Neural cell (in vitro differentiated cells): ENCODE measurements at regions not wholly inside any gene's neighbourhood (a gene's known extent, or its start where the extent isn't known, plus 50 kb on each side); places are given as distances from the start of the nearest gene placed in this dataset.

Source experiments
- H2AFZ ChIP-seq: fragments of 200-600, 300-800 bp; sonication (generic), shearing (Covaris generic); 2 replicates; pipeline ENCODE4 v1.6.0; 2014; ENCODE audit warnings: low read depth, mild to moderate bottlenecking, antibody characterized with exemption, low read length, moderate library complexity
- H3F3A ChIP-seq: fragments of 200-600 bp; shearing (Covaris generic); 2 replicates; pipeline ENCODE4 v1.6.1; 2016; ENCODE audit warnings: mild to moderate bottlenecking, moderate library complexity, mixed read lengths, antibody characterized with exemption, low read length; ENCODE audit not compliant: insufficient read depth, poor library complexity, severe bottlenecking
- H3K27ac ChIP-seq: fragments of 200-600, 300-800 bp; sonication (generic), shearing (Covaris generic); 2 replicates; pipeline ENCODE4 v1.5.1; 2014; ENCODE audit warnings: mild to moderate bottlenecking, low read length, moderate library complexity
- H3K27me3 ChIP-seq: fragments of 300-800, 200-600 bp; sonication (generic), shearing (Covaris generic); 2 replicates; pipeline ENCODE4 v1.6.0; 2014; ENCODE audit warnings: mild to moderate bottlenecking, low read depth, low read length, moderate library complexity; ENCODE audit not compliant: insufficient read depth
- H3K36me3 ChIP-seq: fragments of 300-800, 200-600 bp; sonication (generic), shearing (Covaris generic); 2 replicates; pipeline ENCODE4 v1.5.1; 2014; ENCODE audit warnings: mild to moderate bottlenecking, antibody characterized with exemption, low read length, moderate library complexity; ENCODE audit not compliant: insufficient read depth
- H3K4me2 ChIP-seq: fragments of 300-800, 200-600 bp; sonication (generic), shearing (Covaris generic); 2 replicates; pipeline ENCODE4 v1.6.0; 2014; ENCODE audit warnings: mild to moderate bottlenecking, low read length
- H3K4me3 ChIP-seq: fragments of 300-800, 200-600 bp; sonication (generic), shearing (Covaris generic); 2 replicates; pipeline ENCODE4 v1.5.1; 2014; ENCODE audit warnings: mild to moderate bottlenecking, low read length, moderate library complexity
- H3K79me2 ChIP-seq: fragments of 200-600 bp; shearing (Covaris generic); replicated peaks from 2 replicates; pipeline ENCODE4 v1.6.0; 2014; ENCODE audit warnings: mild to moderate bottlenecking, low read length, moderate library complexity; ENCODE audit not compliant: insufficient read depth
- H3K9ac ChIP-seq: fragments of 300-800, 200-600 bp; sonication (generic), shearing (Covaris generic); 2 replicates; pipeline ENCODE4 v1.6.1; 2016; ENCODE audit warnings: mild to moderate bottlenecking, low read length, mixed read lengths
- H3K9me2 ChIP-seq: fragments of 200-600 bp; shearing (Covaris generic); 2 replicates; pipeline ENCODE4 v1.6.1; 2016; ENCODE audit warnings: mild to moderate bottlenecking, low read length, mixed read lengths; ENCODE audit not compliant: insufficient read depth
- H3K9me3 ChIP-seq: fragments of 200-600, 300-800 bp; sonication (generic), shearing (Covaris generic); 2 replicates; pipeline ENCODE4 v1.6.1; 2016; ENCODE audit warnings: mild to moderate bottlenecking, mixed run types, low read length, moderate library complexity, mixed read lengths
- H4K20me1 ChIP-seq: fragments of 200-600 bp; shearing (Covaris generic); 2 replicates; pipeline ENCODE4 v1.6.1; 2016; ENCODE audit warnings: mild to moderate bottlenecking, mixed run types; ENCODE audit not compliant: insufficient read depth
- EP300 ChIP-seq: fragments of 450-650 bp; conservative IDR thresholded peaks from 2 replicates; pipeline ENCODE4 v1.6.1; 2014; ENCODE audit warnings: antibody characterized with exemption, mild to moderate bottlenecking, moderate library complexity; ENCODE audit not compliant: poor library complexity, severe bottlenecking
- EZH2 ChIP-seq: fragments of 200-600, 300-800 bp; shearing (Covaris generic), sonication (generic); IDR thresholded peaks from 2 replicates; pipeline ENCODE4 v1.6.1; 2014; ENCODE audit warnings: antibody characterized with exemption, low read length, borderline replicate concordance, mild to moderate bottlenecking; ENCODE audit not compliant: insufficient read depth, poor library complexity, severe bottlenecking
- MXI1 ChIP-seq: fragments of 450-650 bp; conservative IDR thresholded peaks from 2 replicates; pipeline ENCODE4 v1.6.1; 2014; ENCODE audit warnings: antibody characterized with exemption, mild to moderate bottlenecking; ENCODE audit not compliant: poor library complexity, severe bottlenecking
- POLR2AphosphoS5 ChIP-seq: IDR thresholded peaks from 2 replicates; pipeline ENCODE4 v1.6.1; 2012
- RAD21 ChIP-seq: fragments of 450-650 bp; conservative IDR thresholded peaks from 2 replicates; pipeline ENCODE4 v1.6.1; 2014; ENCODE audit warnings: antibody characterized with exemption, mild to moderate bottlenecking, moderate library complexity
- SMC3 ChIP-seq: fragments of 450-650 bp; conservative IDR thresholded peaks from 2 replicates; pipeline ENCODE4 v1.6.1; 2014; ENCODE audit warnings: antibody characterized with exemption, mild to moderate bottlenecking, moderate library complexity; ENCODE audit not compliant: poor library complexity
- TF ChIP-seq, protein P1 (sequence below): fragments of 450-650 bp; IDR thresholded peaks from 2 replicates; pipeline ENCODE4 v1.5.1; 2014; ENCODE audit warnings: antibody characterized with exemption, mild to moderate bottlenecking, moderate library complexity; ENCODE audit not compliant: poor library complexity, severe bottlenecking
- TF ChIP-seq, protein P2 (sequence below): IDR thresholded peaks from 2 replicates; pipeline ENCODE4 v1.6.1; 2012; ENCODE audit warnings: borderline replicate concordance

DNA sequence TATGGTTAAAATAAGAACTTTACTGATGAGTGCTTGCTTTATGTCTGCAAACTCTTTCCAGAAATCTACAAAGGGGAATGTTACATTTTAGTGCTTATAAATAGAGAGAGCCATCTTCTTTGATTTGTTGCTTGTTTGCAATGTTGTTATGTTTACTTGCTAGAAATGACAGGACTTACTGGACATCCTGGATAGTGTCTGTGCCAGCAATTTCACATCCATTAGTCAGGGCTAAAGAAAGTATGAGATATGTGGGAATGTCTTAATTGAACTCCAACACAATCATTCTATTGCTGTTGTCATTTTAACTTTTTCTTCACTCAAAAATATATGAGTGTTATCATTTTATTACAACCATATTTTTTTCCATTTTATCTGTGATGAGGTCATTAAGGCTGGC lies 453.2 kb downstream of the TNS3 start:
- Histone ChIP-seq H3K9ac (no peak overlapping the region), H3K27ac (no peak overlapping the region)
- TF ChIP-seq EP300, result no peak
- TF ChIP-seq, protein P1, sequence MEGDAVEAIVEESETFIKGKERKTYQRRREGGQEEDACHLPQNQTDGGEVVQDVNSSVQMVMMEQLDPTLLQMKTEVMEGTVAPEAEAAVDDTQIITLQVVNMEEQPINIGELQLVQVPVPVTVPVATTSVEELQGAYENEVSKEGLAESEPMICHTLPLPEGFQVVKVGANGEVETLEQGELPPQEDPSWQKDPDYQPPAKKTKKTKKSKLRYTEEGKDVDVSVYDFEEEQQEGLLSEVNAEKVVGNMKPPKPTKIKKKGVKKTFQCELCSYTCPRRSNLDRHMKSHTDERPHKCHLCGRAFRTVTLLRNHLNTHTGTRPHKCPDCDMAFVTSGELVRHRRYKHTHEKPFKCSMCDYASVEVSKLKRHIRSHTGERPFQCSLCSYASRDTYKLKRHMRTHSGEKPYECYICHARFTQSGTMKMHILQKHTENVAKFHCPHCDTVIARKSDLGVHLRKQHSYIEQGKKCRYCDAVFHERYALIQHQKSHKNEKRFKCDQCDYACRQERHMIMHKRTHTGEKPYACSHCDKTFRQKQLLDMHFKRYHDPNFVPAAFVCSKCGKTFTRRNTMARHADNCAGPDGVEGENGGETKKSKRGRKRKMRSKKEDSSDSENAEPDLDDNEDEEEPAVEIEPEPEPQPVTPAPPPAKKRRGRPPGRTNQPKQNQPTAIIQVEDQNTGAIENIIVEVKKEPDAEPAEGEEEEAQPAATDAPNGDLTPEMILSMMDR, result no peak
- no peak for TF ChIP-seq RAD21

DNA sequence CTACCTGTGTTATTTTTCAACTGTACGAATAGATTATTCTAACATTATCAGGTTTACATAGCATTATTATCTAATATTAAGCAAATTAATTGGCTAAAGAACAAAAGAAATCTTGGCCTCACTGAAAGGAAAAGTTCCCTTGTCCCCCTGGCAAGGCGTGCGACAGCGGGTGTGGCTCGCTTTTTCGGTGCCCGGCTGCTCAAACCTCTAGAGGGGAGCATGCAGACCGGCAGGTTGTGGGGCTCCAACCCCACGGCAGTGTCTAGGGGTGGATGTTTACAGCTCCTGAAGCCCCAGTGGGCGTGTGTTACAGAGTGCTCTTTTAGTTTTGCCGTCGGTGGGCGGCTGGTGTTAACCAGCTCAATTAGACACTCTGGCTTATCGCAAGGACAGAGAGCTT lies 456.4 kb downstream of the TNS3 start:
- no peaks in the 10 kb centered on the region for H3K9me2 ChIP-seq
- no peak overlapping the region for H3K4me2 ChIP-seq
- H3F3A ChIP-seq, result no peaks in the 10 kb centered on the region
- H2AFZ ChIP-seq, result no peak overlapping the region
- no peaks in the 10 kb centered on the region for H3K9me3 ChIP-seq
- H3K4me3 ChIP-seq, result no peak overlapping the region
- no peaks in the 10 kb centered on the region for H4K20me1 ChIP-seq
- H3K27ac ChIP-seq, result no peak overlapping the region
- no peaks in the 10 kb centered on the region for H3K27me3 ChIP-seq
- no peak overlapping the region for H3K9ac ChIP-seq
- TF ChIP-seq MXI1 (no peak), EZH2 (no peak), SMC3 (no peak), EP300 (no peak), POLR2AphosphoS5 (no peak)
- TF ChIP-seq, protein P1, result no peak
- TF ChIP-seq, protein P2, sequence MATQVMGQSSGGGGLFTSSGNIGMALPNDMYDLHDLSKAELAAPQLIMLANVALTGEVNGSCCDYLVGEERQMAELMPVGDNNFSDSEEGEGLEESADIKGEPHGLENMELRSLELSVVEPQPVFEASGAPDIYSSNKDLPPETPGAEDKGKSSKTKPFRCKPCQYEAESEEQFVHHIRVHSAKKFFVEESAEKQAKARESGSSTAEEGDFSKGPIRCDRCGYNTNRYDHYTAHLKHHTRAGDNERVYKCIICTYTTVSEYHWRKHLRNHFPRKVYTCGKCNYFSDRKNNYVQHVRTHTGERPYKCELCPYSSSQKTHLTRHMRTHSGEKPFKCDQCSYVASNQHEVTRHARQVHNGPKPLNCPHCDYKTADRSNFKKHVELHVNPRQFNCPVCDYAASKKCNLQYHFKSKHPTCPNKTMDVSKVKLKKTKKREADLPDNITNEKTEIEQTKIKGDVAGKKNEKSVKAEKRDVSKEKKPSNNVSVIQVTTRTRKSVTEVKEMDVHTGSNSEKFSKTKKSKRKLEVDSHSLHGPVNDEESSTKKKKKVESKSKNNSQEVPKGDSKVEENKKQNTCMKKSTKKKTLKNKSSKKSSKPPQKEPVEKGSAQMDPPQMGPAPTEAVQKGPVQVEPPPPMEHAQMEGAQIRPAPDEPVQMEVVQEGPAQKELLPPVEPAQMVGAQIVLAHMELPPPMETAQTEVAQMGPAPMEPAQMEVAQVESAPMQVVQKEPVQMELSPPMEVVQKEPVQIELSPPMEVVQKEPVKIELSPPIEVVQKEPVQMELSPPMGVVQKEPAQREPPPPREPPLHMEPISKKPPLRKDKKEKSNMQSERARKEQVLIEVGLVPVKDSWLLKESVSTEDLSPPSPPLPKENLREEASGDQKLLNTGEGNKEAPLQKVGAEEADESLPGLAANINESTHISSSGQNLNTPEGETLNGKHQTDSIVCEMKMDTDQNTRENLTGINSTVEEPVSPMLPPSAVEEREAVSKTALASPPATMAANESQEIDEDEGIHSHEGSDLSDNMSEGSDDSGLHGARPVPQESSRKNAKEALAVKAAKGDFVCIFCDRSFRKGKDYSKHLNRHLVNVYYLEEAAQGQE, result no peak
- no peaks in the 10 kb centered on the region for H3K79me2 ChIP-seq
- no peaks in the 10 kb centered on the region for H3K36me3 ChIP-seq

More for the DNA sequence above, 453.2 kb downstream of the TNS3 start:
- H3K36me3 ChIP-seq, result no peaks in the 10 kb centered on the region
- H3K9me3 ChIP-seq, result no peaks in the 10 kb centered on the region
- H3K4me2 ChIP-seq, result no peak overlapping the region
- no peak overlapping the region for H2AFZ ChIP-seq
- no peak overlapping the region for H3K4me3 ChIP-seq
- no peaks in the 10 kb centered on the region for H3K79me2 ChIP-seq
- H3K9me2 ChIP-seq, result no peaks in the 10 kb centered on the region
- no peaks in the 10 kb centered on the region for H3F3A ChIP-seq
- no peaks in the 10 kb centered on the region for H3K27me3 ChIP-seq
- no peaks in the 10 kb centered on the region for H4K20me1 ChIP-seq
